Tibial artery (tissue), 4 donors: ENCODE measurements at regions not wholly inside any gene's neighbourhood (a gene's known extent, or its start where the extent isn't known, plus 50 kb on each side); places are given as distances from the start of the nearest gene placed in this dataset.

ENCODE experiments used
- DNase-seq, 2 donors: peaks; one replicate each; pipeline ENCODE4 v3.0.0-alpha.2; 2019
- H3K27ac ChIP-seq, 2 donors: fragments of 200-600 bp; sonication (generic) in 1 of 2; 1 replicate in 1 of 2; 2 replicates in 1 of 2; pipeline ENCODE4 v1.5.1; 2018 to 2019; ENCODE audit warnings: mild to moderate bottlenecking in 1 of 2
- H3K27me3 ChIP-seq, 2 donors: fragments of 200-600 bp; sonication (generic) in 1 of 2; one replicate each; pipeline versions ENCODE4 v1.5.1 to v1.6.0; 2016 to 2019
- H3K36me3 ChIP-seq, 3 donors: fragments of 200-600 bp; sonication (generic) in 2 of 3; one replicate each; pipeline ENCODE4 v1.5.1; 2016 to 2019; ENCODE audit warnings: mild to moderate bottlenecking in 2 of 3
- H3K4me1 ChIP-seq, 4 donors: fragments of 200-600 bp; sonication (generic) in 2 of 4; 1 replicate in 3 of 4; 2 replicates in 1 of 4; pipeline ENCODE4 v1.5.1; 2016 to 2019
- H3K4me3 ChIP-seq, 2 donors: fragments of 200-600 bp; sonication (generic) in 1 of 2; 1 replicate in 1 of 2; 2 replicates in 1 of 2; pipeline ENCODE4 v1.5.1; 2018 to 2019; ENCODE audit warnings: mild to moderate bottlenecking in 2 of 2
- H3K9me3 ChIP-seq, 3 donors: fragments of 200-600 bp; sonication (generic) in 1 of 3; one replicate each; pipeline ENCODE4 v1.5.1; 2016 to 2019
- CTCF ChIP-seq, 2 experiments: fragments of 200-600 bp in 1 of 2; fragments of 450-650 bp in 1 of 2; IDR thresholded peaks; one replicate each; pipeline ENCODE4 v1.5.1; 2017 to 2019; ENCODE audit warnings: antibody characterized with exemption in 2 of 2, mild to moderate bottlenecking in 1 of 2, moderate library complexity in 1 of 2
- intact Hi-C: fragments of 100-400 bp; cut with DNase I; formaldehyde crosslinking; loops from one replicate; pipeline ENCODE4 v1.15.0; 2023; ENCODE audit warnings: low total_unique reads

DNA sequence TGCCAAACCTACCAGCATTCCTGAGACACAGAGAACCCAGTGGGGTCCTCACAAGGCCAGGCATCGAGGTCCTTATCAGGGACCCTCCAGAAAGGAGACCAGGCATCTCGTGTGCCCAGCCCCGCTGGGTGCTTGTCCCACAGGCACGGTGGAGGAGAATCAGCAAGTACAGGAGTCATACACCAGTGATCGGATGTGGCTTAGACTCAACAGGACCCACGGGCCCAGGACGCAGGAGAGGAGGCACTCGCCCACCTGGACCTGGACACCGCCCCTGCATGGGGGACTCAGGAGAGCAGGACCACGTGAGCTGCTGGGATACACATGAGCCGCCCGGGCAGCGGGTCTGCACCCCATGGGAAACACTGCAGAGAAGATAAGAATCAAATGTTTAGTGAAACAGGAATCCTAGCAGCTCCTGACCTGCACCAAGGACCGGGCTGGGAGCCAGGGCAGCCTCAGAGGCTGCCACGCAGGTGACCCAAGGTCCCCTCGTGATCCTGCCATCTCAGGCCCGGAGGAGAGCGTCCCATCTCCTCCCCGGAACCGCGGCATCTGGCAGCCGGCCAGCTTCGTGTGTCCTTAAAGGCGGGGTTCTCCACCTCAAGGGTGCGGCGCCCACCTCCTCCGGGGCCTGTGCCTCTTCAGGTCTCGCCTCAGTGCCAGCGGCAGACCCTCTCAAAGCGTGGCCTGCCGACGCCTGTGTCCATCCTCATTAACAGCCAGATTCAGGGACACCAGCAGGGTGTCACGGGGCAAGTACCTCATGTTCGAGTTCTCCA lies 59.2 kb downstream of the FOXL3 start:
- Histone ChIP-seq H3K4me1 (peaks cover 0 to 5% (median 0%) of the 10 kb centered on the region in 4 donors), H3K27me3 (peaks cover 0 to 22% of the 10 kb centered on the region in 2 donors), H3K27ac (no peak overlapping the region), H3K9me3 (no peaks in the 10 kb centered on the region), H3K36me3 (no peaks in the 10 kb centered on the region), H3K4me3 (no peak overlapping the region)
- no peak for DNase-seq
- intact Hi-C loops, result no loop called here
- no peak for TF ChIP-seq CTCF (IDR thresholded peaks at IDR 0.05)

- intact Hi-C loops, result no loop called here
- Histone ChIP-seq H3K9me3 (no peaks in the 10 kb centered on the region), H3K36me3 (no peaks in the 10 kb centered on the region), H3K27me3 (peaks cover 0 to 22% of the 10 kb centered on the region in 2 donors), H3K27ac (no peak overlapping the region), H3K4me3 (no peak overlapping the region), H3K4me1 (peaks cover 0 to 5% (median 0%) of the 10 kb centered on the region in 4 donors)
- DNase-seq, result no peak
- TF ChIP-seq CTCF (IDR thresholded peaks at IDR 0.05), result no peak
Measured at GRCh38 chr7:351256-351655, 61.3 kb downstream of the FOXL3 start.

- no peak overlapping the region for H3K4me3 ChIP-seq
- DNase-seq, result no peak
- no peak for TF ChIP-seq CTCF (IDR thresholded peaks at IDR 0.05)
- H3K27me3 ChIP-seq, result peaks cover 0 to 22% of the 10 kb centered on the region in 2 donors
- H3K9me3 ChIP-seq, result no peaks in the 10 kb centered on the region
- H3K4me1 ChIP-seq, result peaks cover 0 to 5% (median 0%) of the 10 kb centered on the region in 4 donors
- no peaks in the 10 kb centered on the region for H3K36me3 ChIP-seq
- H3K27ac ChIP-seq, result no peak overlapping the region
- intact Hi-C loops, result no loop called here
Measured at GRCh38 chr7:351681-352480, 61.9 kb downstream of the FOXL3 start.

DNA sequence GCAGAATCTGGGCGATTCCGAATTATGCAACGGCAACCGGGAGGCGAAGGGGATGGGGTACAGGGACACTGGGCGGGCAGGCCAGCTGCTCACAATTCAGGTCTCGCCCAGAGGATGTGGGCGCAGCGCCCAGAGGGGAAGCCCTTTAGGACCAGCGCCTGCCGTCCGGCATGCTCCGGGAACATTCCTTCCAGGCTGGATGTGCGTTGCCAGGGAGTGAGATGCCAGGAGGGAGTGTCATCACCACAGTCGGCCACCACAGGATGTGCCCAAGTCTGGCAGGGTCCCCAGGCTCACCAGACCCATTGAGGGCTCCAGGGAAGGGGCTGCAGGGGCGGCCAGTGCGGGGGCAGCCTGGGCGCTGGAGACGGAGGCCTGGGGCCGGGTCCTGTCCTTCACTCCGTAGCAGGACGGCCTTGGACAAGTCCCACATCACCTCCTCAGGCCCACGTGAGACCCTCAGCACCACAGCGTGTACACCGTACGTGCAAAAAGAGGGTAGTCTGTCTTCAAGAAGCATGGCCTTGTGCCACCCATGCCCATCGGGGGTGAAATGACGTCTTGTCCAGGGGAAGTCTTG lies 63.9 kb downstream of the FOXL3 start:
- Histone ChIP-seq H3K36me3 (no peaks in the 10 kb centered on the region), H3K27ac (no peak overlapping the region), H3K9me3 (peaks cover 0 to 6% (median 4%) of the 10 kb centered on the region in 3 donors), H3K27me3 (peaks cover 0 to 38% of the 10 kb centered on the region in 2 donors), H3K4me3 (no peak overlapping the region), H3K4me1 (peaks cover 0 to 10% (median 0%) of the 10 kb centered on the region in 4 donors)
- TF ChIP-seq CTCF (IDR thresholded peaks at IDR 0.05), result no peak
- intact Hi-C loops, result no loop called here
- DNase-seq, result no peak

DNA sequence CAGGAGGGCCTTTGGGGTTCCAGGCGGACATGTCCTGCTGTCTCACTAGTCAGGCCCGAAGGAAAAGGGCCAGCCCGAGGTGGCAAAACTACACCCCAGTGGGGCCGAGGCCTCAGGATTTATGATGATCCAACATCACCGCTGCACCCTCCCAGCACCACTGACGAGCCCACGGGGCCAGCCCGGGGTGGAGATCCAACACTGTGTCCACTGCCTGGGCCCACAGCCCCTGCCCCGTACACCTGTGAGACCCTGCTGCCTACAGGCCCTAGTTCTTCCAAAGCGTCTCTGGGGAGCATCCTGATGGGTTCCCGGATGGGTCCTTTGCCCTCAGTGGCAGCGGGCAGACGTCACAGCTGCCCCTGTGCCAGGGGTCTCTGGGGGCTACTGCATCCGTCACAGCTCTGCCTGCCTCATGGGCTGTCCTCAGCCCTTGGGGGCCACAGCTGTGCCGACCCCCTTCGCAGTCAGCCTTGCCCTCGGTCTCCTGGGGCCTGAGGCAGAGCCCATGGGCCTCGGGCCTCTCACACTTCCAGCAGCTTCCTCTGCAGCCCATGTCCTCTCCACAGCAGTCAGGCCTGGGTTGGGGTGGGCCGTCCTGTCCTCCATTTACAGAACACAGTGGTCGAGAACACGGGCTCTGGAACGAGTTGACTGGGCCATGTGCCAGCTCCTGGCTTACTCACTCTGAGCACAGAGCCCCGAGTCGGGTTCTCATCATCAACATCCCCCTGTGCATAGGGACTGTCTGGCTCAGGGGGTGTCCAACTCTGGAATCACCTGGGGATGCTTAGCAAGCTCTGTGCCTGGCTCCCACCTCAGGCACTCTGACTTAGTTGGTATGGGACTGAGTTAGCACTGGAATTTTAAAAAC lies 64.9 kb downstream of the FOXL3 start:
- H3K4me1 ChIP-seq, result peaks cover 0 to 14% (median 0%) of the 10 kb centered on the region in 4 donors
- H3K9me3 ChIP-seq, result peaks cover 0 to 6% (median 4%) of the 10 kb centered on the region in 3 donors
- DNase-seq, result no peak
- H3K36me3 ChIP-seq, result no peaks in the 10 kb centered on the region
- intact Hi-C loops, result no loop called here
- TF ChIP-seq CTCF (IDR thresholded peaks at IDR 0.05), result no peak
- peaks cover 0 to 48% of the 10 kb centered on the region in 2 donors for H3K27me3 ChIP-seq
- H3K27ac ChIP-seq, result no peak overlapping the region
- H3K4me3 ChIP-seq, result no peak overlapping the region
